ENCODE measurements at regions not wholly inside any gene's neighbourhood (a gene's known extent, or its start where the extent isn't known, plus 50 kb on each side); places are given as distances from the start of the nearest gene placed in this dataset.

- H3K4me1 Mint-ChIP-seq (ENCODE audit: low read depth) = no peaks in the 10 kb centered on the region
- no peaks in the 10 kb centered on the region for H3K36me3 Mint-ChIP-seq (ENCODE audit: low read depth)
- no peak overlapping the region for H3K4me3 Mint-ChIP-seq
- no peak overlapping the region for H3K27ac Mint-ChIP-seq
- no peaks in the 10 kb centered on the region for H3K9me3 Mint-ChIP-seq
- H3K27me3 Mint-ChIP-seq (ENCODE audit: low read depth) = no peaks in the 10 kb centered on the region
These were observed 459.8 kb downstream of the IPMK start for GRCh38 chr10:57807906-57808305.

DNA sequence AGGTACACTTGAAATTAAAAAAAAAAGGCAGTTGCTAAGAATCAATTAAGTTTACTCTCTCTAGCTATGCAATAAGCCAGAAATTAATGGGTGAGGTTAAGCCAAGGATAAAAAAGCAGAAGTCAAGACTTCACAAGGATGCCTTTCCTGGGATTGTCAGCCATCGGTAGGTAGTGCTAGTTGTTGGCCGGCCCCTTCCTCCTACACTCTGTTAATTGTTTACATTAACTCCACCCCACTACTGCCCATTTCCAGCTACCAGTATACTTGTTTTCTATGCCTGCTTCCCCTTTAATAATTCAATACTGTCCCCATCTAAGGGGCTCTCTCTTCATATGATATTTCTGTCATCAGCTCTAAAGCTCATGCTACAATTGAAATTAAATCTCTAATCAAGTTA, 461.0 kb downstream of the IPMK start:
- no peaks in the 10 kb centered on the region for H3K4me1 Mint-ChIP-seq (ENCODE audit: low read depth)
- no peaks in the 10 kb centered on the region for H3K36me3 Mint-ChIP-seq (ENCODE audit: low read depth)
- H3K4me3 Mint-ChIP-seq = no peak overlapping the region
- H3K9me3 Mint-ChIP-seq = no peaks in the 10 kb centered on the region
- no peaks in the 10 kb centered on the region for H3K27me3 Mint-ChIP-seq (ENCODE audit: low read depth)
- no peak overlapping the region for H3K27ac Mint-ChIP-seq

DNA sequence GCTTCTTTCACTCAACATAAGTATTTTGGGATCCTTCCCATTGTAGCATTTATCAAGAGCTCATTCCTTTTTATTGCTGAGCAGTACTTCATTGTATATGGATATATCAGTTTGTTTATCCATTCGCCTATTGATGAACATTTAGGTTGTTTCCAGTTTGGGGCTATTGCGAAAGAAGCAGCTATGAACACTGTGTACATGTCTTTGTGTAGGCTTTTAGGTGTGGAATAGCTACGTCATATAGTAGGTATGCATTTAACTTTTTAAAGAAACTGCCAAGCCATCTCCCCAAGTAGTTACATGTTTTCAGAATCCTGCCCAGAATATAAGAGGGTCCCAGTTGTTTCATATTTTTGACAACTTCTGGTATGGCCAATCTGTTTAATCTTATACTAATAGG, 468.1 kb downstream of the IPMK start:
- Mint-ChIP-seq H3K27me3 (ENCODE audit: low read depth) (no peaks in the 10 kb centered on the region), H3K36me3 (ENCODE audit: low read depth) (no peaks in the 10 kb centered on the region), H3K27ac (no peak overlapping the region), H3K9me3 (no peaks in the 10 kb centered on the region), H3K4me1 (ENCODE audit: low read depth) (no peaks in the 10 kb centered on the region), H3K4me3 (no peak overlapping the region)

DNA sequence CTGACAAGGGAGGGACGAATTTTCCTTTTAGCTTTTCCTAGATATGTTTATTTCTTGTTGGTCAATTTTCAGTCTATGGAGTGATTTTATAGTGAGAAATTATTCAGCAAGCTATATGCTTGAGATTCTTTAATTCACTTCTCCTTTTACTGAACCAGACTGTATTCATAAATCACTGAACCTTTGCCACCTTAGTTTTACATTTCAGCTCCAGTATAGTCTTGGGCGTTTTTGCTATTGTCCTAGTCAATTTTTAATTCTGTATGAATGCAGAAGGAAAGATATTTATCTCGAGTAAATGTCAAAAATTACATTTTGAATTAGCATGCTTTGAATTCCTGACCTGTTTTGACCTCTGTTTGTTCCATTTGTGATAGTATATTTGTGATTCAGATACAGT, 468.9 kb downstream of the IPMK start:
- no peak overlapping the region for H3K27ac Mint-ChIP-seq
- H3K4me1 Mint-ChIP-seq (ENCODE audit: low read depth) = no peaks in the 10 kb centered on the region
- no peaks in the 10 kb centered on the region for H3K36me3 Mint-ChIP-seq (ENCODE audit: low read depth)
- H3K27me3 Mint-ChIP-seq (ENCODE audit: low read depth) = no peaks in the 10 kb centered on the region
- H3K9me3 Mint-ChIP-seq = no peaks in the 10 kb centered on the region
- no peak overlapping the region for H3K4me3 Mint-ChIP-seq

- Mint-ChIP-seq H3K27ac (no peak overlapping the region), H3K9me3 (peaks cover 4% of the 10 kb centered on the region), H3K27me3 (ENCODE audit: low read depth) (no peaks in the 10 kb centered on the region), H3K4me3 (no peak overlapping the region), H3K36me3 (ENCODE audit: low read depth) (no peaks in the 10 kb centered on the region), H3K4me1 (ENCODE audit: low read depth) (no peaks in the 10 kb centered on the region)
These were observed 476.1 kb downstream of the IPMK start for GRCh38 chr10:57791546-57791945.

GRCh38 chr10:57790703-57791102, 477.0 kb downstream of the IPMK start:
- Mint-ChIP-seq H3K27ac (no peak overlapping the region), H3K36me3 (ENCODE audit: low read depth) (no peaks in the 10 kb centered on the region), H3K9me3 (peaks cover 4% of the 10 kb centered on the region), H3K27me3 (ENCODE audit: low read depth) (no peaks in the 10 kb centered on the region), H3K4me3 (no peak overlapping the region), H3K4me1 (ENCODE audit: low read depth) (no peaks in the 10 kb centered on the region)

DNA sequence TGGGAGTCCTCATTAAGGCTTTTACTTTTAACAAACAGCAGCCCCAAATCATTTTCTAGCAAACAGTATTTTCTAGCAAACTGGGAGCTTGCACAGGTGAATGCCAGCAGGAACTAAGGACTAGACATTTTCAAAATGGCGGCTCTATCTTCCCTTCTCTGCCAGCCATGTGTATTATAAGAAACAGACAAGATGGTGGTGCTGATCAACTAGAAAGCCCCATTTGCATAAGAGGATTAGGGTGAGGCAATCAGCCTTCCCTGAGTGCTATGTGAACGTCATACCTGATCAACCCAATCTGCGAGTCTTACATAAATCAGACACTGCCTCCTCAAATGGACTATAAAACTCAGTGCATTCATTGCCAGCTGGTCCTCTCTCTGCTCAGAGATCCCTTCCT, 479.6 kb downstream of the IPMK start:
- H3K27ac Mint-ChIP-seq = no peak overlapping the region
- peaks cover 4% of the 10 kb centered on the region for H3K9me3 Mint-ChIP-seq
- H3K4me3 Mint-ChIP-seq = no peak overlapping the region
- H3K4me1 Mint-ChIP-seq (ENCODE audit: low read depth) = no peaks in the 10 kb centered on the region
- H3K27me3 Mint-ChIP-seq (ENCODE audit: low read depth) = no peaks in the 10 kb centered on the region
- H3K36me3 Mint-ChIP-seq (ENCODE audit: low read depth) = no peaks in the 10 kb centered on the region

- H3K9me3 Mint-ChIP-seq = peaks cover 4% of the 10 kb centered on the region
- H3K27me3 Mint-ChIP-seq (ENCODE audit: low read depth) = no peaks in the 10 kb centered on the region
- no peaks in the 10 kb centered on the region for H3K36me3 Mint-ChIP-seq (ENCODE audit: low read depth)
- no peaks in the 10 kb centered on the region for H3K4me1 Mint-ChIP-seq (ENCODE audit: low read depth)
- H3K4me3 Mint-ChIP-seq = no peak overlapping the region
- H3K27ac Mint-ChIP-seq = no peak overlapping the region
These were observed 480.6 kb downstream of the IPMK start for GRCh38 chr10:57786850-57787750.

- Mint-ChIP-seq H3K36me3 (ENCODE audit: low read depth) (no peaks in the 10 kb centered on the region), H3K9me3 (peaks cover 4% of the 10 kb centered on the region), H3K27me3 (ENCODE audit: low read depth) (no peaks in the 10 kb centered on the region), H3K4me1 (ENCODE audit: low read depth) (no peaks in the 10 kb centered on the region), H3K27ac (no peak overlapping the region), H3K4me3 (no peak overlapping the region)
These were observed 481.4 kb downstream of the IPMK start for GRCh38 chr10:57786331-57786730.

DNA sequence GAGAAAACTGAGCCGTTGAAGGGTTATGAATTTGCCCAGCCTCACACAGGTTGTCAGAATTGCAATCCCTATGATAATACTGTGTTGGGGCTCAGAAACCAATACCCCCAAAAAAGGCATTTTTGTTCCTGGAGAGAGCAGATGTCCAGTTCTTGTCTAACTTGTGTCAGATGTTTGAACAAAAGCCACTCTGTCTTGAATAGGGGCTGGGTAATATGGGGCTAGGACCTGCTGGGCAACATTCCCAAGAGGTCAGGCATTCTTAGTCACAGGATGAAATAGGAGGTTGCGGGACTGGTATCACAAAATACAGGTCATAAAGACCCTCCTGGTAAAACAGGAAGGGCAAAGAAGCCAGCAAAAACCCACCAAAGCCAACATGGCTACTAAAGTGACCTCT, 482.1 kb downstream of the IPMK start:
- Mint-ChIP-seq H3K4me1 (ENCODE audit: low read depth) (no peaks in the 10 kb centered on the region), H3K36me3 (ENCODE audit: low read depth) (no peaks in the 10 kb centered on the region), H3K27me3 (ENCODE audit: low read depth) (no peaks in the 10 kb centered on the region), H3K9me3 (peaks cover 4% of the 10 kb centered on the region), H3K4me3 (no peak overlapping the region), H3K27ac (no peak overlapping the region)

DNA sequence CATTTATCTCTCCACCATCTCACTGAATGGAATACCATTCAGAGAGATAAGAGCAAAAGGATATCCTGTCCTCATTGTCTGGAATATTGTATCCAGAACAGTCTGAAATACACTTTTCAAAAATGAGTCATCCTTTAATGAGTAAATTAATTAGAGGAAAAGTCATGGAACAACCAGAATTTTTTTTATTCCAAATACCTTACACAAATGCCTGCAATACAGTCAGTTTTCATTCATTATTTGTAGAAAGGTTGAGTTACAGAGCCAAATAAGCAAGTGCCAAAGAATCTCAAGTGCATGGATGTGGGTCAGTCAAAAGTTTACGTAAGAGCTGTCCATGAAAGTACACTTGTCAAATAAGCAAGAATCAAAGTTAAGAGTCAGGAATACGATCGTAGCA, 482.6 kb downstream of the IPMK start:
- Mint-ChIP-seq H3K36me3 (ENCODE audit: low read depth) (no peaks in the 10 kb centered on the region), H3K4me1 (ENCODE audit: low read depth) (no peaks in the 10 kb centered on the region), H3K9me3 (peaks cover 4% of the 10 kb centered on the region), H3K4me3 (no peak overlapping the region), H3K27ac (no peak overlapping the region), H3K27me3 (ENCODE audit: low read depth) (no peaks in the 10 kb centered on the region)

DNA sequence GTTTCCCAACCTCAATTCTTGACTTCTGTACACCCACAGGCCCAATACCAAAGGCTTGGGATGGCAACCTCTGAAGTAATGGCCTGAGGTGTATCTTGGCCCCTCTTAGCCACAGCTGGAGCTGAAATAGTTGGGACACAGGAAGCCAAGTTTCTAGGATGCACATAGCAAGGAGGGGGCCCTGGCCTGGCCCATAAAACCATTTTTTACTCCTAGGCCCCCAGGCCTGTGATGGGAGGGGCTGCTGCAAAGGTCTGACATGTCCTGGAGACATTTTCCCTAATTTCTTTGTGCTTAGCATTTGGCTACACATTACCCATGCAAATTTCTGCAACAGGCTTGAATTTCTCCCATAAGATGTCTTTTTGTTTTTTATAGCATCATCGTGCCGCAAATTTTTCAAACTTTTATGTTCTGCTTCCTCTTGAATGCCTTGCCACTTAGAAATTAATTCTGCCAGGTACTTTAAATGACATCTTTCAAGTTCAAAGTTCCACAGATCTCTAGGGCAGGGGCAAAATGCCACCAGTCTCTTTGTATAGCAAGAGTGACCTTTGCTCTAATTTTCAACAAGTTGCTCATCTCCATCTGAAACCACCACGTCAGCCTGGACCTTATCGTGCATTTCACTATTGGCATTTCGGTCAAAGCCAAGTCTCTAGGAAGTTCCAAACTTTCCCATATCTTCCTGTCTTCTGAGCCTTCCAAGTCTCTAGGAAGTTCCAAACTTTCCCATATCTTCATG, 490.8 kb downstream of the IPMK start:
- Mint-ChIP-seq H3K9me3 (peaks cover 6% of the 10 kb centered on the region), H3K27ac (no peak overlapping the region), H3K4me3 (no peak overlapping the region), H3K27me3 (ENCODE audit: low read depth) (no peaks in the 10 kb centered on the region), H3K36me3 (ENCODE audit: low read depth) (no peaks in the 10 kb centered on the region), H3K4me1 (ENCODE audit: low read depth) (no peaks in the 10 kb centered on the region)

DNA sequence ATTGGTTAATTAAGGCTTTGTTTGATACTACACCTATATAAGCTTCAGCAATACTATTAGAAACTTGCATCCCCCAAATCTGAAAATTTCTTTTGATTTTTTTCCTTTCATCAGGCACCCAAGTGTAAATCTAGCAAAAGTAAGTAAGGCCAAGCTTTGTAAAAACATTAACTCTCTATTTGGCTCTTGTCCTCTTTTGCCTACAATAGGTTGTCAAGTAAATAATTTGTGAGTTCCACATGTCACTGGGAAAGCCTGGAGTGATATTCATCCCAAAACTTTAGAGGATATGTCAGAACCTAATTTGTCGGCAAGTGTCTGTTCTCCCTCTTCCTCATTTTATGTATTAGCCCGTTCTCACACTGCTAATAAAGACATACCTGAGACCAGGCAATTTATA, 492.4 kb downstream of the IPMK start:
- peaks cover 6% of the 10 kb centered on the region for H3K9me3 Mint-ChIP-seq

DNA sequence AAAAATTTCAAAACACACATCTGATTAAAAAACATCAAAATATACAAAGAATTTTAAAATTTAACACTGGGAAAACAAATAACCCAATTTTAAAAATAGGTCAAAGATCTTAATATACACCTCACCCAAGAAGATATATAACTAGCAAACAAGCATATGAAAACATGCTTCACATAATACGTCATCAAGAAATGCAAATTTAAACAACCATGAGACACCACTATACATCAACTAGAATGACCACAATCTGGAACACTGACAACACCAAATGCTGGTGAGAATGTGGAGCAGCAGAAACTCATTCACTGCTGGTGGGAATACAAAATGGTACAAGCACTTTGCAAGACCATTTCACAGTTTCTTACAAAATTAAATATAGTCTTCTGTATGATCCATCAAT, 498.4 kb downstream of the IPMK start:
- Mint-ChIP-seq H3K4me3 (no peak overlapping the region), H3K27ac (no peak overlapping the region), H3K27me3 (ENCODE audit: low read depth) (no peaks in the 10 kb centered on the region), H3K9me3 (peaks cover 8% of the 10 kb centered on the region), H3K4me1 (ENCODE audit: low read depth) (no peaks in the 10 kb centered on the region), H3K36me3 (ENCODE audit: low read depth) (no peaks in the 10 kb centered on the region)

More for the DNA sequence above, 492.4 kb downstream of the IPMK start:
- Mint-ChIP-seq H3K36me3 (ENCODE audit: low read depth) (no peaks in the 10 kb centered on the region), H3K27me3 (ENCODE audit: low read depth) (no peaks in the 10 kb centered on the region), H3K27ac (no peak overlapping the region), H3K4me3 (no peak overlapping the region), H3K4me1 (ENCODE audit: low read depth) (no peaks in the 10 kb centered on the region)

GRCh38 chr10:57759777-57760176, 507.9 kb downstream of the IPMK start:
- no peak overlapping the region for H3K4me3 Mint-ChIP-seq
- H3K4me1 Mint-ChIP-seq (ENCODE audit: low read depth) = no peaks in the 10 kb centered on the region
- no peak overlapping the region for H3K27ac Mint-ChIP-seq
- no peaks in the 10 kb centered on the region for H3K27me3 Mint-ChIP-seq (ENCODE audit: low read depth)
- no peaks in the 10 kb centered on the region for H3K9me3 Mint-ChIP-seq
- no peaks in the 10 kb centered on the region for H3K36me3 Mint-ChIP-seq (ENCODE audit: low read depth)

Measured in T-helper 1 cell treated with Interleukin-12 subunit alpha and Interleukin-12 subunit beta and Interleukin-4 antibody, amounts not matched to agents 30 μg/mL and 1 μg/mL, for 36 hours (primary cell).